SU-DHL-6 (cell line): ENCODE measurements at regions not wholly inside any gene's neighbourhood (a gene's known extent, or its start where the extent isn't known, plus 50 kb on each side); places are given as distances from the start of the nearest gene placed in this dataset.

Experiments used
- CTCF ChIP-seq: fragments of 200-600 bp; sonication (generic); IDR thresholded peaks from one replicate; pipeline ENCODE4 v1.5.1; 2017; ENCODE audit warnings: antibody characterized with exemption, mild to moderate bottlenecking, low read length, moderate library complexity; ENCODE audit not compliant: insufficient read depth, poor library complexity, severe bottlenecking
- EZH2phosphoT487 ChIP-seq: fragments of 200-600 bp; sonication (generic), shearing (Covaris generic); conservative IDR thresholded peaks from 2 replicates; pipeline ENCODE4 v1.6.1; 2018; ENCODE audit warnings: mild to moderate bottlenecking, antibody characterized with exemption, low read length, moderate library complexity, mixed read lengths

- no peak for TF ChIP-seq CTCF
- TF ChIP-seq EZH2phosphoT487 = no peak
These were observed 126.3 kb upstream of the SALL3 start for GRCh38 chr18:78853341-78853740.
